GM19351 (cell line): ENCODE measurements at regions not wholly inside any gene's neighbourhood (a gene's known extent, or its start where the extent isn't known, plus 50 kb on each side); places are given as distances from the start of the nearest gene placed in this dataset.
"Not testable (repeated sequence)": the region's sequence is repeated elsewhere in the genome, so short reads cannot be mapped to it uniquely, and the experiment has no call there.

Experiments used
- ATAC-seq: cut with Tn5 transposase; IDR thresholded peaks from one replicate; pipeline ENCODE4 v1.9.1; 2021; ENCODE audit warnings: mild to moderate bottlenecking, moderate library complexity; ENCODE audit not compliant: unreplicated experiment

DNA sequence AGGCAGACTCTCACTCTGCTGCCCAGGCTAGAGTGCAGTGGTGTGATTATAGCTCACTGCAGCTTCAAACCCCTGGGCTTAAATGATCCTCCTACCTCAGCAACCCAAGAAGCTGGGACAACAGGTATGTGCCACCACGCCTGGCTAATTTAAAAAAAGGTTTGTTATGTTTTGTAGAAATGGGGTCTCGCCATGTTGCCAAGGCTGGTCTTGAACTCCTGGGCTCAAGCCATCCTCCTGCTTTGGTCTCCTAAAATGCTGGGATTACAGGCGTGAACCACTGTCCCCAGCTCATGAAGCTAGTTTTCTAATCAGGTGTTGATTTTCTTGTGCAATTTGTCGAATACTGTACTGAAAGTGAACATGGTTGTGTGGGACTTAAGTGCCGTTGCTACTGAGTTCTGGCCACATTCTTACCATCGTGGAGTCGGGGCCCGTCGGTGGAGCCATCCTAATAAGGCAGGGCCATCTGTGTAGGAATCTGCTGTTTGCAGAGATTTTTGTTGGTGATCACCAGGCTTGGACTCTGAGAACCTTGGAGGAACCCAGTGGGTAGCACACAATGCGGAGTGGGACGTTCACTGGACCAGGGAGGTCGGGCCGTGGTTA lies 193.2 kb downstream of the GOLGA6L6 start:
- ATAC-seq, result no peak

- ATAC-seq, result no peak
These were observed 195.4 kb downstream of the GOLGA6L6 start for GRCh38 chr15:20346082-20346805.

- ATAC-seq, result no peak
These were observed 196.1 kb downstream of the GOLGA6L6 start for GRCh38 chr15:20345401-20345958.

- no peak for ATAC-seq
These were observed 196.8 kb downstream of the GOLGA6L6 start for GRCh38 chr15:20344601-20345400.

- ATAC-seq, result not testable (repeated sequence)
These were observed 198.0 kb downstream of the GOLGA6L6 start for GRCh38 chr15:20343395-20344211.

GRCh38 chr15:20342601-20343394 lies 198.8 kb downstream of the GOLGA6L6 start:
- ATAC-seq, result not testable (repeated sequence)

- no peak for ATAC-seq
These were observed 199.5 kb downstream of the GOLGA6L6 start for GRCh38 chr15:20341901-20342600.

- ATAC-seq, result no peak
These were observed 200.5 kb downstream of the GOLGA6L6 start for GRCh38 chr15:20340931-20341661.

GRCh38 chr15:20340331-20340811 lies 201.2 kb downstream of the GOLGA6L6 start:
- ATAC-seq, result no peak

GRCh38 chr15:20339086-20339791 lies 202.4 kb downstream of the GOLGA6L6 start:
- ATAC-seq, result not testable (repeated sequence)

- not testable (repeated sequence) for ATAC-seq
These were observed 202.9 kb downstream of the GOLGA6L6 start for GRCh38 chr15:20338671-20339070.

GRCh38 chr15:20337238-20337637 lies 204.4 kb downstream of the GOLGA6L6 start:
- not testable (repeated sequence) for ATAC-seq

DNA sequence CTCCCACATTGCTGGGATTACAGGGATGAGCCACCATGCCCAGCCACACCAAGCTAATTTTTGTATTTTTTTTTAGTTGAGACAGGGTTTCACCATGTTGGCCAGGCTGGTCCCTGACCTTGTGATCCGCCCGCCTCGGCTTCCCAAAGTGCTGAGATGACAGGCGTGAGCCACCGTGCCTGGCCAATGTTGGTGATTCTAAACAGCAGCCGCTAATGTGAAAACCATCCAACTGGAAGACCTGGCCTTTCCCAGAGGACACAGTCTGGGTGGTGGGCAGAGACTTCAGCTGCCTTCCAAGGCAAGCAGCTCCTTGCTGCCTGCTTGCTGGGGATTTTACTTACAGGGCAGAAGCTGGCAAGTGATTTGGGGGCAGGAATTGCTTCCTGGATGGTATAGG lies 207.1 kb downstream of the GOLGA6L6 start:
- ATAC-seq, result not testable (repeated sequence)

DNA sequence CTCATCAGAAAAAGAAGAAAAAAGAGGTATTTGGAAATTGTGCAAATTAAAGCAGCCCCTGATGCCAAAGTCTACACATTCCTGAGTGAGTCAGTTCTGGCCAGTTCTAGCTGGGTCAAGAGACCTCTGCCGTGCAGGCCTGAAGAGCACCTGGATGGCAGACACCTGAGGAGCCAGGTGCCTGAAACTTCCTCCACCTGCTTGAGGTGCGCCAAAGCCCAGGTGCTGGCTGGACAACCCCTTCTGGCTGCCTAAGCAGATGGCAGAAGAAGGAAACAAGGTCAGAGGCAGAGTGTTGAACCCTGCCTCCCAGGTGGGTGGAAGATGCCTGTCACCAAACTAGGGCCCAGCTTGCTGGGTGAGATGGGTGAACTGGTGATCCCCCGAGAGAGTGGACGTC lies 215.8 kb downstream of the GOLGA6L6 start:
- not testable (repeated sequence) for ATAC-seq

GRCh38 chr15:20317132-20317531 lies 224.5 kb downstream of the GOLGA6L6 start:
- not testable (repeated sequence) for ATAC-seq

DNA sequence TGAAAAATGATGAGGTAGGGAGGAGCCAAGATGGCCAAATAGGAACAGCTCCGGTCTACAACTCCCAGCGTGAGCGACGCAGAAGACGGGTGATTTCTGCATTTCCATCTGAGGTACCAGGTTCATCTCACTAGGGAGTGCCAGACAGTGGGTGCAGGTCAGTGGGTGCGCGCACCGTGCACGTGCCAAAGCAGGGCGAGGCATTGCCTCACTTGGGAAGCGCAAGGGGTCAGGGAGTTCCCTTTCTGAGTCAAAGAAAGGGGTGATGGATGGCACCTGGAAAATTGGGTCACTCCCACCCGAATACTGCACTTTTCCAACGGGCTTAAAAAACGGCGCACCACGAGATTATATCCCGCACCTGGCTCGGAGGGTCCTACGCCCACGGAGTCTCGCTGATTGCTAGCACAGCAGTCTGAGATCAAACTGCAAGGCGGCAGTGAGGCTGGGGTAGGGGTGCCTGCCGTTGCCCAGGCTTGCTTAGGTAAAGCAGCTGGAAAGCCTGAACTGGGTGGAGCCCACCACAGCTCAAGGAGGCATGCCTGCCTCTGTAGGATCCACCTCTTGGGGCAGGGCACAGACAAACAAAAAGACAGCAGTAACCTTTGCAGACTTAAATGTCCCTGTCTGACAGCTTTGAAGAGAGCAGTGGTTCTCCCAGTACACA lies 230.5 kb downstream of the GOLGA6L6 start:
- ATAC-seq, result not testable (repeated sequence)

GRCh38 chr15:20310603-20311002 lies 231.0 kb downstream of the GOLGA6L6 start:
- ATAC-seq, result no peak
